Sigmoid colon (tissue), 6 donors: ENCODE measurements at regions not wholly inside any gene's neighbourhood (a gene's known extent, or its start where the extent isn't known, plus 50 kb on each side); places are given as distances from the start of the nearest gene placed in this dataset.

Experiments
- DNase-seq: peaks from one replicate; pipeline ENCODE4 v3.0.0-alpha.2; 2019
- H3K27ac ChIP-seq, 4 donors: fragments of 200-600 bp; sonication (generic); one replicate each; pipeline ENCODE4 v1.5.1; 2016 to 2019; ENCODE audit warnings: mild to moderate bottlenecking in 1 of 4
- H3K27me3 ChIP-seq, 3 donors: fragments of 200-600 bp; sonication (generic); one replicate each; pipeline ENCODE4 v1.5.1; 2019; ENCODE audit warnings: mild to moderate bottlenecking in 1 of 3
- H3K36me3 ChIP-seq, 4 donors: fragments of 200-600 bp; sonication (generic); one replicate each; pipeline ENCODE4 v1.5.1; 2016 to 2019
- H3K4me1 ChIP-seq, 4 donors: fragments of 200-600 bp; sonication (generic); one replicate each; pipeline ENCODE4 v1.5.1; 2017 to 2019
- H3K4me3 ChIP-seq, 4 donors: fragments of 200-600 bp; sonication (generic); one replicate each; pipeline ENCODE4 v1.5.1; 2017 to 2019; ENCODE audit warnings: mild to moderate bottlenecking in 2 of 4, moderate library complexity in 1 of 4
- H3K9me3 ChIP-seq, 4 donors: fragments of 200-600 bp in 3 of 4; sonication (generic) in 3 of 4; one replicate each; pipeline versions ENCODE4 v1.5.1 to v1.6.1; 2013 to 2019
- EP300 ChIP-seq, 4 donors: sonication (generic); formaldehyde crosslinking; IDR thresholded peaks; one replicate each; pipeline ENCODE4 v1.6.1; 2017; ENCODE audit warnings: antibody characterized with exemption in 4 of 4
- POLR2A ChIP-seq, 2 donors: fragments of 450-650 bp; IDR thresholded peaks; one replicate each; pipeline ENCODE4 v1.6.1; 2016; ENCODE audit warnings: antibody characterized with exemption in 2 of 2, mild to moderate bottlenecking in 2 of 2, moderate library complexity in 2 of 2
- POLR2AphosphoS5 ChIP-seq, 4 donors: sonication (generic); formaldehyde crosslinking; IDR thresholded peaks; one replicate each; pipeline ENCODE4 v1.6.1; 2017; ENCODE audit warnings: antibody characterized with exemption in 4 of 4
- WGBS, 2 donors: extraction: QIAGEN DNeasy Blood & Tissue Kit; methylation state at CpG; one replicate each; pipeline ENCODE4 v1.1.7; 2013; 5-methylcytosine and 5-hydroxymethylcytosine counted together
- intact Hi-C: fragments of 100-400 bp; cut with DNase I; formaldehyde crosslinking; loops from one replicate; pipeline ENCODE4 v1.15.1; 2023
- TF ChIP-seq, protein P1 (sequence below), 4 experiments: fragments of 450-650 bp in 3 of 4; fragments of 200-600 bp in 1 of 4; IDR thresholded peaks; one replicate each; pipeline ENCODE4 v1.5.1; 2016 to 2019; ENCODE audit warnings: antibody characterized with exemption in 4 of 4, mild to moderate bottlenecking in 3 of 4, moderate library complexity in 2 of 4
- donor health status: healthy with polysubstance abuse.
- donor health status: healthy.

DNA sequence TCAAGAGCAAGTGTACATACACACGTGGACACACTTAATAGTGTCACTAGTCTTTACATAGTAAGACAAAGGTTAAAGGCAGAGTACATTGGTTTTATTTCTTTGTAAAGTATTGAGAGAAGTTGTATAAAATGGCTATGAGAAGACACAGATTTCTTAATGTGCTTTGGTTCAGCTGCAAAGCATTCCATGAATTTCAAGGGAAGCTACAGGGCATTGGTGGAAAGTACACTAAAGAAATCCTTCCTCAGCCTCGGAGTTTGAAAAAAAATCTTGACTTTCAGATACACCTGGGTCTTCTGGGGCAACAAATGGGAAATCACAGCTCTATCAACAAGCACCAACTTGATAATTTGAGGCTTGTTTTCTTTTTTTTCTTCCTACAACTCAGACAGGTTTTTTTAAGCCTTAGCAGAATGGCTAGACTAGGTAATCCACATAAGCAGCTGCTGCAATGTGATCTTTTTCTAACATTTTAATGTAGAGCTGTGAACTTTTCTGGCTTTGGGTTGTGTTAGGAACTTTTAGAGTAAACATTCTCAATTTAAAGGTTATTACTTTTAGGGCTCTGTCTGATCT lies 140.4 kb upstream of the FST start:
- H3K27me3 ChIP-seq = no peaks in the 10 kb centered on the region
- no peak for DNase-seq
- no peak overlapping the region for H3K4me3 ChIP-seq
- intact Hi-C loops = no loop called here
- WGBS, 2 donors = 50 to 65% methylated on average over 2 of the region's 2 CpGs
- peaks cover 0 to 4% (median 0%) of the 10 kb centered on the region in 4 donors for H3K4me1 ChIP-seq
- H3K36me3 ChIP-seq = no peaks in the 10 kb centered on the region
- H3K9me3 ChIP-seq = no peaks in the 10 kb centered on the region
- no peak overlapping the region for H3K27ac ChIP-seq
- TF ChIP-seq POLR2AphosphoS5 (IDR thresholded peaks at IDR 0.05) (no peak), EP300 (IDR thresholded peaks at IDR 0.05) (no peak), POLR2A (IDR thresholded peaks at IDR 0.05) (no peak)
- TF ChIP-seq, protein P1, sequence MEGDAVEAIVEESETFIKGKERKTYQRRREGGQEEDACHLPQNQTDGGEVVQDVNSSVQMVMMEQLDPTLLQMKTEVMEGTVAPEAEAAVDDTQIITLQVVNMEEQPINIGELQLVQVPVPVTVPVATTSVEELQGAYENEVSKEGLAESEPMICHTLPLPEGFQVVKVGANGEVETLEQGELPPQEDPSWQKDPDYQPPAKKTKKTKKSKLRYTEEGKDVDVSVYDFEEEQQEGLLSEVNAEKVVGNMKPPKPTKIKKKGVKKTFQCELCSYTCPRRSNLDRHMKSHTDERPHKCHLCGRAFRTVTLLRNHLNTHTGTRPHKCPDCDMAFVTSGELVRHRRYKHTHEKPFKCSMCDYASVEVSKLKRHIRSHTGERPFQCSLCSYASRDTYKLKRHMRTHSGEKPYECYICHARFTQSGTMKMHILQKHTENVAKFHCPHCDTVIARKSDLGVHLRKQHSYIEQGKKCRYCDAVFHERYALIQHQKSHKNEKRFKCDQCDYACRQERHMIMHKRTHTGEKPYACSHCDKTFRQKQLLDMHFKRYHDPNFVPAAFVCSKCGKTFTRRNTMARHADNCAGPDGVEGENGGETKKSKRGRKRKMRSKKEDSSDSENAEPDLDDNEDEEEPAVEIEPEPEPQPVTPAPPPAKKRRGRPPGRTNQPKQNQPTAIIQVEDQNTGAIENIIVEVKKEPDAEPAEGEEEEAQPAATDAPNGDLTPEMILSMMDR (IDR thresholded peaks at IDR 0.05) = no peak

DNA sequence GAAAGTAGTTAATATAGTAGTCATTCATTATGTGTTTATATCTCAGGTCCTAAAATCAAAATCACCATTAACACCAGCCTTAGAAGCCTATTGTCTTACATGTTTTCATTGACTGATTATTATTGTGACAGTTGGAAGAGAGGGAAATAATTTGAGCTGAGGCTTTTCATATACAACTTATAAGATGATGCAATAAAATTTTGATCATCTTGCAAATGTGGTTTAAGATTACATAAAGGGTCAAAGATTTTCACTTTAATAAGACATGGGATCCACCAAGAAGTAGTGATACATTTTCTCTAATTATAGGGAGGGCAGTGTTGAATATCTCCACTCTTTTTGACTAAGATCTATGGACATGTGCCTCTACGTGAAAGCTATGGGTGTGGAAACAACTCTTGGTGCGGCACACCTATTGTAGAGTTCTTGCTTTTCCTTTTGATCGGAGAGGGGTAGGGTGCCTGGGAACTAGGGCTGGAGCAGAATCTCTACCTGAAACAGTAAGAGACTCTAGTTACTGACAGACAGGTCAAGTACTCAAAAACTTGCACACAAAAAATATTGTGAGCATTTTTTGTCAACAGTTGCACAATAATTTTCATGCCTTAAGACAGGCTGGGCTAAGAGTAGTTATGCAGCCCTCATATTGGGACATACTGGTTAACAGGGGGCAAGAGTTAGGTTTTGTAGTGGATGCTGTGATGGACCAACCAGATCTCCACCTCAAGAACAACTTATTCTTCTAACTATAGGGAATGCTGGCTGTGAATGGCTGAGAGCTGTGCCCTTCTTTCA lies 139.3 kb upstream of the FST start:
- 89 to 95% methylated on average over 3 of the region's 3 CpGs for WGBS, 2 donors
- H3K27me3 ChIP-seq = no peaks in the 10 kb centered on the region
- DNase-seq = no peak
- peaks cover 0 to 4% (median 0%) of the 10 kb centered on the region in 4 donors for H3K4me1 ChIP-seq
- TF ChIP-seq POLR2A (IDR thresholded peaks at IDR 0.05) (no peak), EP300 (IDR thresholded peaks at IDR 0.05) (no peak), POLR2AphosphoS5 (IDR thresholded peaks at IDR 0.05) (no peak)
- TF ChIP-seq, protein P1 (IDR thresholded peaks at IDR 0.05) = no peak
- H3K4me3 ChIP-seq = no peak overlapping the region
- no peaks in the 10 kb centered on the region for H3K9me3 ChIP-seq
- H3K27ac ChIP-seq = no peak overlapping the region
- intact Hi-C loops = no loop called here
- H3K36me3 ChIP-seq = no peaks in the 10 kb centered on the region

DNA sequence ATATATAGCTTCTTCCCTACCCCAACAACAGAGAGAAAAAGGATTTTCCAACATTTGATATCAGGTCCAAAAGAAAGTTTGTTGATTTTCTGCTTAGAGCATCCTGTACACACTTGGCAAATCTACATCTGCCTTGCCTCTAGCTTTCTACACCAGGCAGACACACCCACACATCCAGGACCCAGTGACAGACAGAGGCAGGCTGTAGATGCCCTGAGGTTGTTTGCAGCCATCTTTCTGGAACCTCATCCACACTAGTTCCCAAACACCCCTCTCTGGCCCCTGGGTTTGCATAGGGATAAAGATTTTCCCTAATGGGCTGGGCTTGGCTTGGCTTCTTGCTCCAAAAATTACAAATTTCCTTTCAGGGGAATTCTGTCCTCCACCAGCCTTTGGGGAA lies 138.2 kb upstream of the FST start:
- no peak for DNase-seq
- intact Hi-C loops = no loop called here

DNA sequence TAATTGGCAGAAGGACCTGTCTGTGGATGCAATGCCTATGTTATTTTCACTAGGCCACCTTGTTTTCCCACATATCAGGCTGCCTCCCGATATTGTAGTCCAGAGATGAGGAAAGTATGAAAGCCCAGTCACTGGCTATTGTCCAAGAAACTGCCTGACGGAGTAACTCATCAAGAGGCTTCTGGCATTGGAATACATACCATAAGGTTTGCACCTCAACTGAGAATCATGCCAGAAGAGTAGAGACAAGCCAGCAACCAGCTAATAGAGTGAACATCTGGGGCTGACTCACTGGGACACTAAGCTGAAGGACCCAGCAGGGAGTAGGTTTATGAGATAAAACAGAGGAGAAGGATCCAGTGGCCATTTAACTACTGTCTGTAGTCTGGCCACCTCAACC lies 137.2 kb upstream of the FST start:
- no peak overlapping the region for H3K27ac ChIP-seq
- H3K36me3 ChIP-seq = no peaks in the 10 kb centered on the region
- peaks cover 0 to 4% (median 0%) of the 10 kb centered on the region in 4 donors for H3K4me1 ChIP-seq
- no peaks in the 10 kb centered on the region for H3K27me3 ChIP-seq
- intact Hi-C loops = no loop called here
- DNase-seq = no peak
- H3K4me3 ChIP-seq = no peak overlapping the region
- no peaks in the 10 kb centered on the region for H3K9me3 ChIP-seq
- WGBS, 2 donors = 72 to 74% methylated on average over 2 of the region's 2 CpGs
- TF ChIP-seq POLR2A (IDR thresholded peaks at IDR 0.05) (no peak), EP300 (IDR thresholded peaks at IDR 0.05) (no peak), POLR2AphosphoS5 (IDR thresholded peaks at IDR 0.05) (no peak)
- TF ChIP-seq, protein P1 (IDR thresholded peaks at IDR 0.05) = no peak

More for the DNA sequence above, 138.2 kb upstream of the FST start:
- Histone ChIP-seq H3K27me3 (no peaks in the 10 kb centered on the region), H3K9me3 (no peaks in the 10 kb centered on the region), H3K36me3 (no peaks in the 10 kb centered on the region), H3K4me1 (peaks cover 0 to 4% (median 0%) of the 10 kb centered on the region in 4 donors), H3K27ac (no peak overlapping the region), H3K4me3 (no peak overlapping the region)
- TF ChIP-seq POLR2AphosphoS5 (IDR thresholded peaks at IDR 0.05) = no peak
- TF ChIP-seq EP300 (IDR thresholded peaks at IDR 0.05) = no peak
- TF ChIP-seq POLR2A (IDR thresholded peaks at IDR 0.05) = no peak

DNA sequence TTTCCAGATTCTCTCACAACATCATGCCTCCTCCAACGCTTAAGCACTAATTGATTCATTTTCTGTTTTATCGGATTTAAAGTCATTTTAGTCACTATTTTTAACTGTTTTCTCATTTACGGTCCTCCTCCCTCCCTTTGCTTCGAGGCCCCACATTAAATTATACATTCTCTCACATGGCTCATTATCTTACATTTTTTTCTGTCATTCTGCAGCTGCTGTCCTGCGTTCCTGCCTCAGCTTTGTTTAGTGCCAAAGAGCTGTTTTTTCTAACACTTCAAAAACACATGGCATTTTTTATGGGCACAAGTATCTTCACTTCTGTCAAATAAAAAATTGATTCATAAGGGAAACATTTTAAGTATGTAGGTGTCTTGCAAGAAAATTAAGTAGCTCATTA lies 130.1 kb upstream of the FST start:
- no peak for DNase-seq
- Histone ChIP-seq H3K27me3 (no peaks in the 10 kb centered on the region), H3K36me3 (no peaks in the 10 kb centered on the region), H3K9me3 (no peaks in the 10 kb centered on the region), H3K4me1 (peaks cover 0 to 17% (median 4%) of the 10 kb centered on the region in 4 donors), H3K4me3 (no peak overlapping the region), H3K27ac (no peak overlapping the region)
- TF ChIP-seq, protein P1 (IDR thresholded peaks at IDR 0.05) = no peak
- TF ChIP-seq EP300 (IDR thresholded peaks at IDR 0.05) = no peak
- 59 to 65% methylated on average over 5 of the region's 5 CpGs for WGBS, 2 donors
- intact Hi-C loops = no loop called here
